GM11168 (cell line): ENCODE measurements at regions not wholly inside any gene's neighbourhood (a gene's known extent, or its start where the extent isn't known, plus 50 kb on each side); places are given as distances from the start of the nearest gene placed in this dataset.

Source experiments
- in situ Hi-C: fragments of 300-500 bp; cut with MboI; formaldehyde crosslinking; loops from one replicate; pipeline ENCODE4 v1.12.0; 2022; ENCODE audit warnings: low sequenced_read_pairs; ENCODE audit not compliant: unreplicated experiment

GRCh38 chr11:109552376-109552775 lies 130.4 kb downstream of the C11orf87 start:
- in situ Hi-C loops = no loop called here

- in situ Hi-C loops = no loop called here
Observed at GRCh38 chr11:109553284-109553683, 131.3 kb downstream of the C11orf87 start.

- in situ Hi-C loops = no loop called here
Observed at GRCh38 chr11:109554951-109555350, 133.0 kb downstream of the C11orf87 start.

- in situ Hi-C loops = no loop called here
Observed at GRCh38 chr11:109564241-109564640, 142.3 kb downstream of the C11orf87 start.

- in situ Hi-C loops = no loop called here
Observed at GRCh38 chr11:109582470-109582869, 160.5 kb downstream of the C11orf87 start.

- in situ Hi-C loops = no loop called here
Observed at GRCh38 chr11:109584001-109584972, 162.3 kb downstream of the C11orf87 start.

GRCh38 chr11:109586789-109587188 lies 164.8 kb downstream of the C11orf87 start:
- in situ Hi-C loops = no loop called here

- in situ Hi-C loops = no loop called here
Observed at GRCh38 chr11:109590782-109591181, 168.8 kb downstream of the C11orf87 start.

DNA sequence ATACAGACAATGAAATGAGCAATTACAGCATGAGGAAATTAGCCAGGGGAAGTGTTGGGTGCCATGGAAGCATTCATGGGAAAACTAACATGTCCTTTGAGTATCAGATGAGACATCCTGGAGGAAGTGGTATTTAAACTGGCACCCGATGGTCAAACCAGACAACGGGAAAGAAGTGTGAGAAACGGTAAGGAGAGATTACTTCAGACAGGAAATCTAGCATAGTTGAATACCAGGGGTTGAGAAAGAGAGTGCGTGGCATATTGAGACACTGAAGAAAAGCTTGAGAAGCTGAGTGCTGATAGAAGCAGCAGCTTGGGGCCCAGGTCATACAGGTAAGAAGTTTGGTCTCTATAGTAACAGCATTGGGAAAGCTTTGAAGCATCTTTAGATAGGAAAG lies 175.3 kb downstream of the C11orf87 start:
- in situ Hi-C loops = no loop called here

GRCh38 chr11:109604481-109605400 lies 182.8 kb downstream of the C11orf87 start:
- in situ Hi-C loops = no loop called here

DNA sequence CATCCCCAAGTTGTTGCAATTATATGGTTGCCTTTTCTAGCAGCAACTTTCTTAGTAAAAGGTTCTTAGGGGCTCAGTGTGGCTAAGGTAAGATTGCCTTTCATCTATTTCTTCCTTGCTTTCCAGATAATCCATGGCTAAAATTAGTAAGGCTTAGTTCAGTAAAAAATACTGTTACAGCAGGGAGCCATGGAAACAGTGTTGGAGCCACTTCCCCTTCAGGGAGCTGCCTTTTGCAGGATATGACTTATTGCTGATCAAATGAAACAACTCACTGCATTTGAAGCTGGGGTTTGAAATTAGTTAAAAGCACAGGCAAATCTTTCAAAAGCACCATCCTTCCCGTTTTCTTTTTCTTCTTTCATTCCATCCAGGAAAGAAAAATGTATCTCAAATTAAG lies 184.3 kb downstream of the C11orf87 start:
- in situ Hi-C loops = no loop called here

DNA sequence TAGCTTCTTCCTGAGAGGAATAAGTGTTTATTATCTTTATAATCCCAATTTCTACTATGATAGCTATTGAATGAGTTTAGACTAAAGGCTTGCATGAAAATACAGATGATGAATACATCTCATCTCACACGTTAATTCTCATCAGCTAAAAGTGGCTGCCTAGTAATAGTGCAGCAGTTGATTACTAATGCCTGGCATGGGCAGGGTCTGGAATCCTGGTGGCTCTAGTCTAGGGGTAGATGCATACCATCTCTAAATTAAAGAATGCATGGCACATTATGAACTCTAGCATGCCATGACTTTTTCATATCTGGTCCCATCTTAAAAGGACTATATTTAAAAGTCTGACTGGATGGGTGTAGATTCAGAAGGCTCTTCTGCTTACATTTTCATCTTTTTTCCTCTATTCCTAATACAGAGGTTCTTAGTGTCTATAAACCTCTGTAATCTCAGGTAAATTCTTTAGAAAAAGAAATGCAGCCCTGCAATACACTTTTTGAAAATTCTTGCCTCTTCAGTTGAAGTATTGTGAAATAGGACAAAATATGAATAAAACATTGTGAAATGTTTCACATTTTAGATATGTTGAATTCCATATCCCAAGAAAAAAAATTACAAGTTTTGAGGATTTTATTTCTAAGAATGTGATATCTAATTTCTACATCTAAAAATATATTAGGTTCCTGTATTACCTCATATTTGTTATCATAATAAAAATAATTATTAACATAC lies 187.6 kb downstream of the C11orf87 start:
- in situ Hi-C loops = no loop called here

DNA sequence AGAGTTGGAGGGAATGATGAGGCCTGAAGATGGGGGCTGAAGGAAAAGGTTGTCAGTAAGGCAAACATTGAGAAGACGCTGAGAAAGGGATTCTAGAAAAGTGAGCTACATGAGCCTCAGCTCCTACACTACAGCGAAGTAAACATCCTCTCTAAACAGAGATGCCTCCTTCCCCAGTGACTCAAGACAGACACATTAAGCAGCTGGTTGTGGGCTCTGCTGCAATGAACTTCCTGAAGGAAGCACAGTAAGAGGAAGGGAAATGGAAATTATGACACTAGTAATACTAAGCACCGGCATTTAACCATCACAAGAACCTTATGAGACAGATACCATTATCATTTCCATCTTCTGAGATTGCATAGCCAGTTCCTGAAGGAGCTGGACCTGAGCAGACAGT lies 190.5 kb downstream of the C11orf87 start:
- in situ Hi-C loops = no loop called here

DNA sequence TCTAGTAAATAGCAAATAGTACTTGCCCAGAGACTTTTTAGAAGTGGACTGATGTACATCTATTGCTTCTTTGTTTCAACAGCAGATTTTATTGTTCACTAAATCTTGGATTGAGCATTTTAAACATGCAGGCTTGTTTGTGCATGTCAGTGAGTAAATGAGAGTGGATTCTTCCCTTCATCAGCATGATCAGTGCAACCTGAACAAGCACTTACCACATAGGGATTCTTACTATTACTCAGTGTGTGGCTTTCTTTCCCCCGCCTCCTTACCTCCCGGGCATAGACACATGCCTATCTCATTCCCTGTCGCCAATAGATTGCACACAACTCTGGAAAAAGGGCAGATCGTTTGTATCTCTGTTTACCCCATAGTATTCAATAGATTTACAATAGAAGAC lies 197.5 kb downstream of the C11orf87 start:
- in situ Hi-C loops = no loop called here

DNA sequence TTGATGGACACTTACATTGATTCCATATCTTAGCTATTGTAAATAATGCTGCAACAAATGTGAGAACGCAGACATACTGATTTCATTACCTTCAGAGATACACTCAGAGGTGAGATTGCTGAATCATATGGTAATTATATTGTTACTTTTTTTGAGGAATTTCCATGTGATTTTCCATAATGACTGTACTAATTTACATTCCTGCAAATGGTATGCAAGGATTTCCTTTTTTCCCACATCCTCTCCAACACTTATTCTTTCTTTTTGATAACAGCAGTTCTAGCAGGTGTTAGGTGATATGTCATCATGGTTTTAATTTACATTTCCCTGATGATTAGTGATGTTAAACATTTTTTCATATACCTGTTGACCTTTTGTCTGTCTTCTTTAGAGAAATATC lies 207.7 kb downstream of the C11orf87 start:
- in situ Hi-C loops = no loop called here

DNA sequence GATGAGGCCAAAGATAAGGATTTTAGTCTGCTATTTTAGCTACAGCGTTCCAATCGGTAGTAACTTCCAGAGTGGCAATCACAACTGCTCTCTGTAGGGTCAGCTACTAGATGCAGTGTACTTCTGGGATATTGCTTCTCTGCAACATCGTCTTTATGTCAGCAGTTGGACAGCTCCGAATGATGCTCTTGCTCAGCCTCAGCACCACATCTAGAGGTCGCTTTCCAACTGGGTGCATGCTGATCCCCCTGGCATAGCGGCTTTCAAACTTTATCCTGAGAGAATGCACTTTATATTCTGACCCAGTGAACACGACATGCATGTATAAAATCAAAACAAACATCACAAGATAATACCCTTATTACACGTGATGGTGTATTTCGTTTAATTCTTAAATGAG lies 219.6 kb downstream of the C11orf87 start:
- in situ Hi-C loops = no loop called here

- in situ Hi-C loops = no loop called here
Observed at GRCh38 chr11:109644152-109644551, 222.2 kb downstream of the C11orf87 start.

- in situ Hi-C loops = no loop called here
Observed at GRCh38 chr11:109648804-109649203, 226.8 kb downstream of the C11orf87 start.

- in situ Hi-C loops = no loop called here
Observed at GRCh38 chr11:109654091-109654490, 232.1 kb downstream of the C11orf87 start.

DNA sequence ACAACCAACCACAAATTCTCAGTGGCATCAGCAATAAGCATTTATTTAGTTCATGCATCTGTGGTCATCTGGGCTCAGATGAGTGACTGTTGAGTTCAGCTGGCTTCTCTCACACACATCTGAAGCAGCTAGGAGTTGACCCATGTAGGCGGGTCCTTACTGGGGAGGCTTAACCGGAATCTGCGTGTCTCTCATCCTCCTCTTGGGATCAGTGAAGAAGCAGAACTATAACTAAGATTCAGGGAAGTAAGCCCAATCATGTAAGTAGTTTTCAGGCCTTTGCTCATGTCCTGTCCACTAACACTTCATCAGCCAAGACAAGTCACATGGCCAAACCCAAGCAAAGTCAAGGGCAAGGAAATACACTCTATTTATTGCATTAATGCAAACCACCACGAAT lies 236.2 kb downstream of the C11orf87 start:
- in situ Hi-C loops = no loop called here
